ENCODE measurements at regions not wholly inside any gene's neighbourhood (a gene's known extent, or its start where the extent isn't known, plus 50 kb on each side); places are given as distances from the start of the nearest gene placed in this dataset.

DNA sequence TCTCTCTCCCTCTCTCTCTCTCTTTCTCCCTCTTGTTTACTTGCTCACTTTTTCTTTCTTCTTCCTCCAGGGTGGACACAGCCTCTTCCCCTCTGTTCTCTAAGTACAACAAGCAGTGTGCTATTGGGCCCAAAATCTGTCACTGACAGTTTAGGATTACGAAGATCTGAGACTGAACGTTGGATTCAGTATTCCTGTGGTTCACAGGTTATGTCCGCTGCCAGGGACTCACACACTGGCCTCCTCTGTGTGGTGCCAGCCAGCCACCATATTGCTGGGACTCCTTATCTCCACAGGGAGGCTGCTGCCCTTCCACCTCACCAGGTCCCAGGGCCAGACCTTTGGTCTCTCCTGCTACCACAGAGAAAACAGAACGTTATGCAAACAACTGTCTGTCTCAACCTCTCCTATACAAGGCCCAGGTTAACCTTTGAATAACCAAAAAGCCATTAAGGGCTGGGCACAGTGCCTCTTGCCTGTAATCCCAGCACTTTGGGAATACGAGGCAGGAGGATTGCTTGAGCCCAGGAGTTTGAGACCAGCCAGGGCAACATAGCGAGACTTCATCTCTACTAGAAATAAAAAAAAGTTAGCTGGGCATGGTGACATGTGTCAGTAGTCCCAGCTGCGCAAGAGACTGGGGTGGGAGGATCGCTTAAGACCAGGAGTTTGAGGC, 171.9 kb upstream of the RAB4A start:
- DNase-seq: no peak

DNA sequence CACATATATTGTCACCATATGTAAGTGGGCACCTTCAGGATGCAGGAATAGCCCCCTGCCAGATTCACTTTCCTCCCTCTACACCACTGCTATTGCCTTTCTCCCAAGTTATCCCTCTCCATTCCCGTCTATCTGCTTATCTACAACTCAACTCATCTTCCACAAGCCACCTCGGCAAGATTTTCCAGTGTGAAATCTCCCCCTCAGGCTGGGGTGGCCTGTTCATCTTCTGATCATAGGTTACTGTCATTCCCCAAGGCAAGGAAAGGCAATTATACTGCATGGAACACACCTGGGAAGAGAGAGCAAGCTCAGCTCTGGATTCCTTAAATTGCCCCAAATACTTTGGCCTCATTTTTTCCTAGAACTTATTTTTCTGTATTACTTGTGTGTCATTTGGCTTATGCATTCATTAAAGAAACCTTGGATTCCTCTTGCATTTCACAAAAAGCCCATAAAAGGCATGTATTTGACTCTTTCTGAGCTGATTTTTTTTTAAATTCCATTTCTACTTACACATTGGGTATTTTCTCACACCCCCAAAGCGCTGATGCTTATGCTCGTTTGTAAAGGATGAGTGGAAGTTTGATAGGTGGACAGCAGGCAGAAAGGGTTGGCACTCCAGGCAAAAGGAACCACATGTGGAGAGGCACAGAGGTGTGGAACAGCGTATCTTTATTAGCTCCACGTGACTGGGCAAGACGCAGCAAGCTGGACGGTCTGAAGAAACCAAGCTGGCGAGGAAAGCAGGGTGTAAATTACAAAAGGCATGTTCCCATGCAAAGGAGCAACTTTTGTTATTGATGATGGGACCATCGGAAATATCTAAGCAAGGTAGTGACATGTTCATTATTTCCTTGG, 169.7 kb upstream of the RAB4A start:
- DNase-seq: no peak

DNA sequence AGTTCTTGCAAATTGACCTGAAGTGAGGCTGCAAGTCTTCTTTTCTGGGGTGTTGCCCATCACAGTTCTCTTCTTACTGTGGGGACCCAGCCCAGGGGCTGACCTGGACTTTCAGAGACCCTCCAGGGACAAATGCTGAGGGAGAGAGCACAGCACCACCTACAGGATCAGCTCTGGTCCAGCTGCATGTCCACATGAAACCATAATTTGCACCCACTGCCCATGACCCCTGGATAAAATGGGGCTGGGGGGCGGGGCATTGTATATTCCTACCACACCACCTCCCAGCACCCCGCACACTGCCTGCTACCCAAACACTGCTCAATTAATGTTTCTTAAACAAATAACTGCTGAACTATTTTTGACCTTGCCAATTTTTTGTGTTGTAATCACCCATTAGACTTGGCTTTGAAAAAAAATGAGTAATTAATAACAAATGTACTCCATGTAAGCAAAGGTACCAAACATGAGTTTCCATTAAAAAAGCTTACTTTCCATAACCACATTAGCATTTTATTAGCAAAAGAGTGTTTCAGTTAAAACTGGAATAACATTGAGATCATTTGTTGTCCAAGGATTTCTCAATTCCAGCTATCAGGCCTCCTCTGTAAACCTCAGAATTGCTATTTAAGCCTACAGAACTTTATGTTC, 168.0 kb upstream of the RAB4A start:
- DNase-seq: no peak

DNA sequence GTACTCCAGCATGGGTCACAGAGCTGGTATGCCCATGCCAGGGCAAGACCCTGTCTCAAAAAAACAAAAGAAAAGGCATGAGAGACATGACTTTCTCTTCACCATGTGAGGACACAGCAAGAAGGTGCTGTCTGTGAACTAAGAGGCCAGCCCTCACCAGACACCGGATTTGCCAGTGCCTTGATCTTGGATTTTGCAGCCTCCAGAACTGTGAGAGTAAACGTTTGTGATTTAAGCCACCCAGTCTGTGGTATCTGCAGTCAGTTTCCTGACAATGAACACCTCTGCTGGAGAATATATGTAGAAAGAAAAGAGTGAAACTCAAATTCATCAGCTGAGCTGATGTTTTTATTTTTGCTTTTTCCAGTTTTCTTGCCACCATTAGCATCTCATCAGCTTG, 166.3 kb upstream of the RAB4A start:
- no peak for DNase-seq

DNA sequence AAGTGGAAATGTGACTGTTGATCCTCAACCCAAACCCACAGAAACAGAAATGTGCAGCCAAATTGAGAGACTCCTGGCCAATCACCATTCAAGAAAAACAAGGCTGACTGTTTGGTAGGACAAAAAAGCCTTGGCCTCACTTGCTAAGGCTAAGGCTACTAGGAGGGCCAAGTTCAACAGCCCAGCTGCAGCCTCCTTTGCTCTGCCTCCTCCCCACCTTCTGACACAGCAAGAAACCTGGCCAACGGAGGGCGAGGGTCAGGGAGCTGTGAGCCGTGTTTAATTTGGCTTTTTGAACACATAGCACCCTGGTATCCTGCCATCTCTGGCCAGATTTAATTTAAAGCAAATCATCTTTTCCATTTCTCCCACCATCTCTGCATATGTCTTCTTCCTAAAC, 165.8 kb upstream of the RAB4A start:
- DNase-seq: no peak

DNA sequence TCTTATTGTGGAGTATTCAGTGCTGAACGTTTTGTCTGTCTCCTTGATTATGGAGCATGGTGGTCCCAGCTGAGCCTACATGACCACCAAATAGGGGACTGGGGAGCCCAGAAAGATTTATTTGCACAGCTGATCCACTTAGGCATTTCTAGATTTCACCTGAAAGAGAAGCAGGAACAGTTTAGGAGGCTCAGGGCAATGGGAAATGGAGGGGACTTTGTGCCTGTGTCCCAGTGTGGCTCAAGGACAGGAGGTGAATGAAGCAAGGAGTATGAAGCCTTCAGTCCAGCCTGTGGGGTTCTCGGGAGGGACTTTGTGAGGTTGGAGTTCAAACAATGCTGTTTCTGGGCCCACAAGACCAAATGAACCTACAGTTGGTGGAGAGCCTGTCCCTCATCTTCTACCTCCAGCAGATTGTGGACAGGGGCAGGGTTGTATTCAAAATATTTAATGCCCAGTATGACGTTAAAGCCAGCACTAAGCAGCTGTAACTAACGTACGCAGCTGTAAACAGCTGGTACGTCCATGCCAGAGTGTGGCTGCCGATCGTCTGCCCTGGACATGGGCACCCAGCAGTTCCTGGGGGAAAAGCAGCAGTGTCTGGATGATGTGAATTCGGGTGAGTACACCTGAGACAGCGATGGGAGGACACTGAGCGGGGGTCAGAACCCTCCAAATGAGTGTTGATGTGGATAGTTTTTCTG, 164.9 kb upstream of the RAB4A start:
- DNase-seq: no peak

DNA sequence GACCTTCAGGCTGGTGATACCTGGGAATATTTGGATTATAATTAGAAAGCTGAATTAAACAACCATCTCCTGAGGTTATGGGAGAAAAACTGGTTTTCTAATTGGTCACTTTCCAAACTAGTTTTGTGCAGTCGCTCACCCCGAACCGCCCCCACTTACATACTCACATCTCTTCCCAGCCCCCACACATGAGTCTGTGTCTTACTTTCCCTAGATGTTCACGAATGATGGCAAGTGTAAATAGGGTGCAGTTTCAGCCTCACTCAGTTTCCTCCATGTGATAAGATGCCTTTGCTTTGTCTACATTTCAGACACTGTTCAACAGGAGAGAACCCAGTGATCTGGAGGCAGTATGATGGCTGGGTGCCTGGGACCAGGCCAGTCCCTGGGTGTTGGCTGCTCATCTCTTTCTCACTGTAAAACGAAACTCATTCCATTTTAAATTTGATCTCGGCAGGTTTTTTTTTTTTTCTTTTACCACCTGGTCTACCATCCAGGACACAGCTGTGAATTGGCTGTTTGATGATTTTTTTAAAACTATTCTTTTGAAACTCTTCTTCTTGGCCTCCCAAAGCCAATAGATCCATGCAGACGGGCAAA, 164.3 kb upstream of the RAB4A start:
- no peak for DNase-seq

DNA sequence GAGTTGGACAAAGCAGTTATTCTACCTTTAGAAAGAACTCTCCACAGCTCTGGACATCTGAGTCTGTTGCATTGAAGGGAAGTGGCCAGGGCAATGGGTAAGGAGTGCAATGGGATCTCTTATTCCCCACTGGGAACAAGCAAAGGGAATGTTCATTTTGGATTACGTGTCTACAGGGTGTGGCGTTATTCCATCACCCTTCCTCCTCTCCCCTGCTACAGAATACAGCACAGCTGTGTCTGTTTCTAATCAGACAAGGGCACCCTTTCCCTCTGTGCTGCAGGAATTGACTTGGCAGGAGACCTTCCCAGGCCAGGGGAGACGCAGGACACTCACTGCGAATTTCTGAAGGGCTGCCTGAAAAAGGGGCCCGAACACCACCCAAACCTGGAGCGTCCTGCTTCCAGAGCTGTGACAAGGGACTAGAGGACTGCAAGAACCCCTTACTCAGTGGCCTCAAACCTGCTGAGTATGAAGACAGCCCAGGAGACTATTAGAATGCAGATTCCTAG, 163.6 kb upstream of the RAB4A start:
- DNase-seq: no peak

DNA sequence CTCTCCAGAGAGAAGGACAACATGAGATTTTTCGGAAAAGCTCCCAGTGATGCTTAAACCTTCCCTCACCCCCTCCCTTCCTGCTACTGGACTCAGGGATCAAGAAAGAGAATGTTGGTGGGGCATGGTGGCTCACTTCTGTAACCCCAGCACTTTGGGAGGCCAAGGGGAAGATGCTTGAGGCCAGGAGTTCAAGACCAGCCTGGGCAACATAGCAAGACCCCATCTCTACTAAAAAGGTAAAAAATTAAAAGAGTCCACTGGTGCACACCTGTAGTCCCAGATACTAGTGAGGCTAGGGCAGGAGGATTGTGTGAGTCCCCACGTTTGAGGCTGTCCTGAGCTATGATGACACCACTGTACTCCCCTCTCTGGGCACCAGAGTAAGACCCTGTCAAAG, 162.9 kb upstream of the RAB4A start:
- DNase-seq: no peak

DNA sequence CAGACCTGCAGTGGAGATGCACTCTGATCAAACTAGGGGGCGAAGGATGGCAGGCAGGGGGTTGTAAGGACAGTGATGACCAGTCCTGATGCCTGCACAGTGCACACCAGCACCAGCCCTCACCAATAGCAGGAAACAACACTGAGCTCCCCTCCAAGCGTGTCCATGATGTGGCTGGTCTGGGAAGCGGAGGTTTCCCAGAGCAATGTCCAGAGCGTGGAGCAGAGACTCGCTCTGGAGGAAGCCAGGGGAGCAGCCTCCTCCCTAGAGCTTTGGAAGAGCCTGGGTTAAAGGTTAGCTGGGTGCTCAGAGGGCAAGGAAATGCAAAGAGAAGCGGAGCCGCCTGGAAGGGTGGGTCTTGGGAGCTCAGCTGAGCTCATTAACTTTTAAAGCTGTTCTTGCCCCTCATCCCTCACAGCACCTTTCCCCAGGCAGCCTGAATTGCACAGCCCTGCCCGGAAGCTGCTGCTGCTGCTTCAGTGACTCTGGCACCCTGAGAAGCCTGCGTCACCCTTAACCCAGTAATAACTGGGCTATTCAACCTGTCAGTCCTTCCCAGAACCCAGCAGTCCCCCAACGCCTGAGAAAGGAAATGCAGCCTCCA, 162.2 kb upstream of the RAB4A start:
- DNase-seq: no peak

DNA sequence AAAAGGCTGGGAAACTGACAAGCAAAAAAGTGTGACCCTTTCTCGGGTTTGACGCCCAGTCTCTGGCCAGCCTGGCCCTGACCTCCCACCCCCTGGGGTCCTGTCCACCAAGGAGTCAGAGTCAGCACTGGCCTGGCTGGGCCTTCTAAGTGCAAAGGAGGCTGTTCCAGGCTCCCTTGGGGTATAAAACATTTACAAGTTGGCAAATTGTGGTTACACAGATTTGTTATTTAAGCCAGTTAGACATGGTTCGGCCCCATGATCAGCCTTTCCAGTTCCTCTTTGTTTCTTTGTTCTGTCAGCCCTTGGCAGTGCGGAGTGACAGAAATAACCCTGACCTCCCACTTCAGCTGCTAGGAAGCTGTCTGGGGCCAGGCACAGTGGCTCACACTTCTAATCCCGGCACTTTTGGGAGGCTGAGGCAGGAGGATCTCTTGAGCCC, 161.6 kb upstream of the RAB4A start:
- DNase-seq: no peak

DNA sequence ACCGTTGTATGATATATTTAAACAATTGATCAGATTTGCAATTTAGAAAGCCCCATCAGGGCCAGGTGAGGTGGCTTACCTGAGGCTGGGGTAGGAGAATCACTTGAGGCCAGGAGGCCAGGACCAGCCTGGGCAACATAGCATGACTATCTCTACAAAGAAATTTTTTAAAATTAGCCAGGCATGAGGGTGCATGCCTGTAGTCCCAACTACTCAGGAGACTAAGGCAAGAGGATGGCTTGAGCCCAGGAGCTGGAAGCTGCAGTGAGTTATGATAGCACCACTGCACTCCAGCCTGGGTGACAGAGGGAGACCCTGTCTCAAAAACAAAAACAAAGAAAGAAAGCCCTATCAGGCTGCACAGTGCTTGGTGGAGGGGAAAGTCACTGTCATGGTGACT, 159.9 kb upstream of the RAB4A start:
- no peak for DNase-seq

DNA sequence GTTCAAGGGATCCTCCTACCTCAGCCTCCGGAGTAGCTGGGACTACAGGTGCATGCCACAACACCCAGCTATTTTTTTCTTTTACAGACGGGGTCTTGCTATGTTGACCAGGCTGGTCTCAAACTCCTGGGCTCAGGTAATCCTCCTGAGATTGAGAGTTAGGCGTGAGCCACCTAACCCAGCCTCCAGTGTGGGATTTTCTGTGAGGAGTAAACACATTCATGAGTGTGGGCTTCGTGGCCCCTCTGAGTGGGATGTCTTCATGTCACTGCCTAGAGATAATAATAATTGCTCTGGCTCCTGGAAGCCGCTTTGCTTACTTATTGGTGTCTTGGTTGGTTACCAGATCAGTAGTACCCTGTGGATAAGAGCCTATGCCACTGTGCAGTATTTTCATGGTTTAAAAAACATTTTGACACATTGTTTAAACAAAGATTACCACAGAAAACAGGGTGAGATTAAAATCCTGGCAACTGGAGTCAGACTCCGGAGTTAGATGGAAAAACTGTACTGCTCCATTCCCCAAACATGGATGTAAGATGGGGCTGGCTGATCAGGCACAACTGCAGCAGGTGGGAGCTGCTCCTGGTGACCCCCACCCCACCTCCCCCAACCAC, 159.1 kb upstream of the RAB4A start:
- DNase-seq: no peak

DNA sequence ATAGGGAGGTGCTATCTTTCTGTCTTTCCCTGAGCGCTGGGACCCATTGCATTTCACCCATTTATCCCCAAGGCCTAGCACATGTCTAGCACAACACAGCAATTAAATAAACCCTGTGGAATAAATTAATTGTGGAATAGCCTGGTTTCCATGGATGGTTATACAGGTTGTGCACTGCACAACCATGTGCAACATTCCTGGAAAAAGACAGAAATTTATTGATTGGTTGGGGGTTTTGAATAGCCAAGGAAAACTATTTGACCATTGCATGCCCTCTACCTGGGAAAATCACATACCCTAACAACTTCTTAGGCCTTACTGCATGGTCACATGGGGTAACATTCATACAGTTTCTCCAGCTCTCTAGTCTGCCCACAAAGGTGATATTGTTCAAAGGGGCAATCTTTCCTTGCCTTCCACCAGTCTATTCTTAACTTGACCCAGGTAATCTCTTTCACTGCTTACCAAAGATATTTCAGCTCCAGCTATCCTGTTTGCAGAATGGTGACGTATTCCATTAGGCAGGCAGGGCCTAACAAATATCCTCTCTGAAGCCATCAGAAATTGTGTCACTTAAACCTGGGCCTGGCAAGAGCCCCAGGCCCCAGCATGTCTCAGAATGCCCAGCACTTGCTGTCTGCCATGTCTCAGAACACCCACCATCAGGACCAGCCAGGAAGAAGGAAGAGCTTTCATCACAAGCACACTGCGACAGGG, 157.9 kb upstream of the RAB4A start:
- DNase-seq: no peak

DNA sequence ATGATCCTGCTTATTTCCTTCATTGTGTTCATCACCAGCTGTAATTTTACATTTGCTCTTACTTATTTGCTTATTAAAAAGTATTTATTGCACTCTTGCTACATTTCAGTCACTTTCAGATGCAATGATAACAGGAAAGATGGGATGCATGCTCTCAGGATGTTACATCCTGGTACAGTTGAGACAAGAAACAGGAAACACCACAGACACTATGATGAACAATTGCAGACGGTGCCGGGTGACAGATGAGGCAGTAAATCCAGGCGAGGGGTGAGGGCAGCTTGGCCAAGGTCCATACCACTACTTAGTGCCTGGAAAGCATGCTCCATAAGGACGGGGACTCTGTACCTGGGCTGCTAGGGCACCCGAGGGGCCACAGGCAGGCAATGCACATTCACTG, 156.6 kb upstream of the RAB4A start:
- no peak for DNase-seq

DNA sequence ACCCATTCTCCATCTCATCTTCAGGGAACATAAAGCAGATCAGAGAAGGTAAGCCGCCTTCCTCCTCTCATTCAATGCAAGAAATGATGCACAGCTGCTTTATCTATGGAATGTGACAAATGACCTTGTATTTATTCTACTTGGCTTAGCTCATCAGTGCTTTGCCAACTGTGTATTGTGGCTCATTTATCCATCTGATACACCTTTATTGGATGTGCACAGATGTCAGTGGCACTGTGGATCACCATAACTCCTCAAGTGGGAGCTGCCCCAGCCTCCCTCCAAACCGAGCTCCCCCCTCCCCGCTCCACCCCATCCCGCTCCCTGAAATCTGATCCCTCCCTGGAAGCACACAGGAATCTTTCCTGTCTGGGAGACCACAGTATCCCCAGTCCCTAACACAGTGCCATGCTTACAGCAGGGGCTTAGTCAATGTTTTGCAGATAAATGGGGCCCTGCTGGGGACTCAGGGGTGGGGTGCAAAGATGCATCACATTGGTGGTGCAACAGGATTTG, 156.0 kb upstream of the RAB4A start:
- no peak for DNase-seq

DNA sequence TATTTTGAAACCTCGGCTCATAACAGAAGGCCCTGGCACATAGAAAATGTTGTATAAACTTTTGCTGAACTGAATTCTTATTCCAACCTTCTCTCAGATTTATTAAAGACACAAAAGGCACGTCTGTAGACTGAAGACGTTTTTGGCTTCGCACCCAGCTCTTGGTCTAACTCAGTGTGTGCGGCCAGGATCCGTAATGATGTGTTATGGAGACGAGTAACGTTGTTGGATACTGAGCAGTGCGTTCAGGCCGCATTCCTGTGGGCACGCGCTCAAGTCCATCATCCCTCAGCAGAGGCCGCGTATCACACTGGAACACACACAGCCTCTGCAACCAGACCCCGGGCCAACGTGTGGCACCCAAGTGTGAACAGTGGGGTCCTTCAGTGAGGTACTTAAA, 154.8 kb upstream of the RAB4A start:
- no peak for DNase-seq

DNA sequence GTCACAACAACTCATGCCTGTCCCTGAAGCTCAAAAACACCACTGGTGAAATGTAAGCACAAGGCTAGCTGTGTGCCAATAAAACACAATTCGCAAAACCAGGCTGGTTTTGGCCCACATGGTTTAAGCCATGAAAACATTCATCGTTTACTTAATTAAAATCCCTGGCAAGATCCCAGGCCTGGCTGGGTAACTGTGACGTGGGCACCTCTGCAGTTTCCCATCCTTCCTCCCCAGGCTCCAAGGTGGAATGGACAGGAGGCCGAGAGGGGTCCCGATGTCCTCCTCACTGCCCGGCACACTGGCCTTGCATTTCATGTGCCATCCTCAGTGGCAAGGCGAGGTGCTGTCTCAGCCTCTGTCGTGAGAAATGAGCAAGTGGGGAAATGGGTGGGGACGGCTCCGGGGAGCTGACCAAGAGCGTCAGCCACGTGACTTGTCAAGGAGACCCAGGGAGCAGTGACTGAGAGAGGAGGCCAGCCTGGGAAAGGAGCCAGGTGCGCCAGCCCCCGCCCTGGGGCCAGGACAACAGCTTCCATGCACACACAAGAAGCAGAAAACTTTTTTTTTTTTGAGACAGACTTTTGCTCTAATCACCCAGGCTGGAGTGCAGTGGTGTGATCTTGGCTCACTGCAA, 153.1 kb upstream of the RAB4A start:
- DNase-seq: no peak

DNA sequence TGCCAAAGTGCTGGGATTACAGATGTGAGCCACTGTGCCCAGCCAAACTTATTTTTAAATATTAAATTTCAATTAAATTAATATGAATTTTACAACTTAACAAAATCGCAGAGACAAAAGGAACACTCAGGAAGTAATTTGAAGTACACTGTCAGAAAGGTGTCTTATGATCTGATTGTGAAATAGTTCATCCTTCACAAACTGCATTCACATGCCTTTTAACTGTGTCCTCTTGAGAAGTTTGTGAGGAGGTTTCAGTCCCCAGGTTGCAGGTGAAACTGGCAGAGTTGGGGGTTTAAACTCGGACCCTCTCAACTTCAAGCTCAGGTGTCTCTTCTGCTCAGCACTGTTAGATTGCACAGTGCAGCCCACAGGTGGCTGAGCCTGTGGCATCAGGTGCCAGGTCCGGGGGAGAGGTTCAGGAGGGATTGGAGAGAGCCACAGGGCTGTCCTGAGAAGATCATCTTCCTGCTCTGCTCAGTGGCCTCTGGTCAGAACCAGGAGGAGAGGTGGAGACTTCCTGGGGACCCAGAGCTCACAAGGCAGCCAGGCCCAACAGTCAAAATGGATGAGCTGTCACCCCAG, 152.3 kb upstream of the RAB4A start:
- DNase-seq: no peak

DNA sequence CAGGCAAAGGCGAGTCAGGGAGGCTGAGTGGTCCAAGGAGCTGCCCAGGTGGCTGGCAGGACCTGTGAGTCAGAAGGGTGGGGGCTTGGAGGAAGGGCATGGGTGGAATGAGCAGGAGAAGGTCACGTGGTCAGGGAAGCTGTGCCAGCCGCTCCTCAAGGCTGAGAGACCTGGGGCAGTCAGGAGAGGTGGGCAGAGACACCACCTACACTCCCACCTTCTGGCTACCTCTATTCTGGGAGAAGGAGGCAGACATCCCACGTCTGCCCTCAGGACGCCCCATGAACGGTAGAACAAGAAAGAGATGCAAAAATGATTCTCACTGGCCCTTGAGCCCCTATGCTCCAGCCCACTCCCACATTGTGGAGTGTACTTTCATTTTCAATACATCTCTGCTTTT, 151.8 kb upstream of the RAB4A start:
- no peak for DNase-seq
